H9 (cell line): ENCODE measurements at regions not wholly inside any gene's neighbourhood (a gene's known extent, or its start where the extent isn't known, plus 50 kb on each side); places are given as distances from the start of the nearest gene placed in this dataset.

ENCODE experiments used
- DNase-seq: peaks from one replicate; pipeline ENCODE4 v3.0.0-alpha.2; 2017
- H2AFZ ChIP-seq: one replicate; pipeline ENCODE4 v1.6.1; 2013; ENCODE audit warnings: mild to moderate bottlenecking, low read length, control low read depth, moderate library complexity
- H2AK5ac ChIP-seq: 2 replicates; pipeline ENCODE4 v1.6.1; 2013; ENCODE audit warnings: low read length, control low read depth, mixed read lengths; ENCODE audit not compliant: insufficient read length
- H2BK120ac ChIP-seq: one replicate; pipeline ENCODE4 v1.6.1; 2013; ENCODE audit warnings: low read depth, mild to moderate bottlenecking, low read length, control low read depth, inconsistent platforms; ENCODE audit not compliant: poor library complexity, severe bottlenecking
- H2BK12ac ChIP-seq: 2 replicates; pipeline ENCODE4 v1.6.1; 2013; ENCODE audit warnings: low read length, control low read depth, mixed read lengths, low read depth; ENCODE audit not compliant: insufficient read length
- H2BK15ac ChIP-seq: 2 replicates; pipeline ENCODE4 v1.6.1; 2013; ENCODE audit warnings: low read depth, low read length, control low read depth
- H2BK20ac ChIP-seq: one replicate; pipeline ENCODE4 v1.6.1; 2013; ENCODE audit warnings: low read depth, mild to moderate bottlenecking, low read length, control low read depth, inconsistent platforms; ENCODE audit not compliant: poor library complexity, severe bottlenecking
- H2BK5ac ChIP-seq: 2 replicates; pipeline ENCODE4 v1.6.1; 2013; ENCODE audit warnings: low read length, control low read depth, mixed read lengths; ENCODE audit not compliant: insufficient read length
- H3K14ac ChIP-seq: 2 replicates; pipeline ENCODE4 v1.6.1; 2013; ENCODE audit warnings: low read length, control low read depth; ENCODE audit not compliant: insufficient read depth
- H3K18ac ChIP-seq: 2 replicates; pipeline ENCODE4 v1.6.1; 2013; ENCODE audit warnings: low read depth, mild to moderate bottlenecking, mixed read lengths, low read length, control low read depth; ENCODE audit not compliant: insufficient read length
- H3K23ac ChIP-seq: 2 replicates; pipeline ENCODE4 v1.6.1; 2013; ENCODE audit warnings: low read length, control low read depth, mixed read lengths, low read depth; ENCODE audit not compliant: insufficient read length
- H3K23me2 ChIP-seq: 2 replicates; pipeline ENCODE4 v1.6.1; 2013; ENCODE audit warnings: low read depth, mild to moderate bottlenecking, mixed read lengths, low read length, control low read depth; ENCODE audit not compliant: insufficient read length, poor library complexity, severe bottlenecking
- H3K27ac ChIP-seq: 2 replicates; pipeline ENCODE4 v1.5.1; 2013; ENCODE audit warnings: low read length, control low read depth, mixed read lengths, low read depth; ENCODE audit not compliant: insufficient read length
- H3K27me3 ChIP-seq: 2 replicates; pipeline ENCODE4 v1.6.1; 2013; ENCODE audit warnings: low read length, control low read depth, inconsistent platforms; ENCODE audit not compliant: insufficient read depth
- H3K4ac ChIP-seq: 2 replicates; pipeline ENCODE4 v1.6.1; 2013; ENCODE audit warnings: low read depth, mild to moderate bottlenecking, control low read depth, inconsistent platforms, low read length, moderate library complexity
- H3K4me1 ChIP-seq: 2 replicates; pipeline ENCODE4 v1.6.1; 2013; ENCODE audit warnings: low read length, control low read depth, inconsistent platforms; ENCODE audit not compliant: insufficient read depth
- H3K4me2 ChIP-seq: 2 replicates; pipeline ENCODE4 v1.6.1; 2013; ENCODE audit warnings: low read length, control low read depth, mixed read lengths; ENCODE audit not compliant: insufficient read length, insufficient read depth
- H3K56ac ChIP-seq: 2 replicates; pipeline ENCODE4 v1.6.1; 2013; ENCODE audit warnings: low read depth, mild to moderate bottlenecking, mixed read lengths, low read length, control low read depth; ENCODE audit not compliant: insufficient read length
- H3K79me1 ChIP-seq: 2 replicates; pipeline ENCODE4 v1.6.1; 2013; ENCODE audit warnings: low read depth, mild to moderate bottlenecking, moderate library complexity, low read length, control low read depth, inconsistent platforms; ENCODE audit not compliant: insufficient read depth, poor library complexity, severe bottlenecking
- H3K79me2 ChIP-seq: 2 replicates; pipeline ENCODE4 v1.6.1; 2013; ENCODE audit warnings: low read length, control low read depth, inconsistent platforms; ENCODE audit not compliant: insufficient read depth
- H3K9ac ChIP-seq: 2 replicates; pipeline ENCODE4 v1.6.1; 2013; ENCODE audit warnings: low read length, control low read depth, mixed read lengths; ENCODE audit not compliant: insufficient read length; ENCODE audit errors: extremely low read depth
- H3K9me3 ChIP-seq: one replicate; pipeline ENCODE4 v1.6.1; 2013; ENCODE audit warnings: low read depth, low read length, inconsistent platforms; ENCODE audit not compliant: control insufficient read depth
- H3T11ph ChIP-seq: one replicate; pipeline ENCODE4 v1.6.1; 2013; ENCODE audit warnings: mild to moderate bottlenecking, low read length, control low read depth, inconsistent platforms
- H4K20me1 ChIP-seq: one replicate; pipeline ENCODE4 v1.6.1; 2013; ENCODE audit not compliant: control insufficient read depth, insufficient read length, insufficient read depth
- H4K5ac ChIP-seq: 2 replicates; pipeline ENCODE4 v1.6.1; 2013; ENCODE audit warnings: low read depth, mild to moderate bottlenecking, mixed read lengths, low read length, control low read depth; ENCODE audit not compliant: insufficient read length
- H4K8ac ChIP-seq: replicated peaks from 2 replicates; pipeline ENCODE4 v1.6.1; 2013; ENCODE audit warnings: low read length, control low read depth, mixed read lengths, low read depth; ENCODE audit not compliant: insufficient read length
- H4K91ac ChIP-seq: 2 replicates; pipeline ENCODE4 v1.6.1; 2013; ENCODE audit warnings: low read depth, mild to moderate bottlenecking, moderate library complexity, mixed read lengths, low read length, control low read depth; ENCODE audit not compliant: insufficient read length
- H3K27ac Mint-ChIP-seq, 3 experiments: 2 replicates in 2 of 3; 3 replicates in 1 of 3; pipeline ENCODE4 v1.8.0; 2020 to 2021; ENCODE audit warnings: mixed read lengths in 3 of 3, mild to moderate bottlenecking in 1 of 3, moderate library complexity in 1 of 3
- H3K27me3 Mint-ChIP-seq: 2 replicates; pipeline ENCODE4 v1.8.0; 2021; ENCODE audit warnings: low read depth, mild to moderate bottlenecking, moderate library complexity, mixed read lengths
- H3K36me3 Mint-ChIP-seq, 3 experiments: 2 replicates in 2 of 3; 3 replicates in 1 of 3; pipeline ENCODE4 v1.8.0; 2020 to 2021; ENCODE audit warnings: low read depth in 3 of 3, mixed read lengths in 3 of 3; ENCODE audit not compliant: insufficient read depth in 1 of 3
- H3K4me1 Mint-ChIP-seq, 2 experiments: 2 replicates each; pipeline ENCODE4 v1.8.0; 2020; ENCODE audit warnings: mixed read lengths in 2 of 2
- H3K4me3 Mint-ChIP-seq, 2 experiments: 2 replicates in 1 of 2; 3 replicates in 1 of 2; pipeline ENCODE4 v1.8.0; 2020 to 2021; ENCODE audit warnings: mild to moderate bottlenecking in 2 of 2, mixed read lengths in 2 of 2, moderate library complexity in 1 of 2
- H3K9me3 Mint-ChIP-seq, 2 experiments: 2 replicates in 1 of 2; 3 replicates in 1 of 2; pipeline ENCODE4 v1.8.0; 2020; ENCODE audit warnings: mild to moderate bottlenecking in 2 of 2, mixed read lengths in 2 of 2, moderate library complexity in 1 of 2
- WGBS: extraction: QIAGEN DNeasy Blood & Tissue Kit; methylation state at CpG from one replicate; pipeline ENCODE4 v1.1.7; 2013; ENCODE audit warnings: missing lambda C conversion rate, low lambda C conversion rate, mixed read lengths; ENCODE audit not compliant: insufficient read length; ENCODE audit errors: extremely low coverage; 5-methylcytosine and 5-hydroxymethylcytosine counted together
- TF ChIP-seq, protein P1 (sequence below): fragments of 200-600 bp; sonication (generic); conservative IDR thresholded peaks from 3 replicates; pipeline ENCODE4 v1.8.0; 2021; ENCODE audit warnings: antibody characterized with exemption, mild to moderate bottlenecking

DNA sequence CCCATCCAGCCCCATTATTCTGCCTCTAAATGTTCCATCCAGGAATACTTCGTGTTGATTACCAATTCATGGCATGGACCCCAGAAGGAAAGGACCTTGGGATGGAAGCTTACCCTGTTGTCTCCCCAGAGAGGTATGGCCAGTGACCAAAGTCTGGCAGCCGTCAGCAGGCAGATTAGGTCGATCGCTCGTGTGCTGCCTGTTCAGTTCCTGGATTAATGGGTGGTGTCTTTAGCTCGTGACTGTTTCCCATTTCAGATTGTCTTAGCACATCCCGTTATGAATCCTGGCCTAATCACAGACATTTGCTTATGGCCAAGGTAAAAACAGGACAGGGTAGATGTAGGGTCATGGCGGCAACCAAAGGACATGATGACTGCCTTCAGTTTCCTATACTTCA, 122.9 kb upstream of the NTF3 start:
- no peak overlapping the region for H3K27ac ChIP-seq
- no peak overlapping the region for H2BK20ac ChIP-seq
- no peak overlapping the region for H3K23ac ChIP-seq
- H3T11ph ChIP-seq: no peak overlapping the region
- no peak overlapping the region for H2AFZ ChIP-seq
- H2AK5ac ChIP-seq: no peak overlapping the region
- Mint-ChIP-seq H3K36me3 (peaks cover 0 to 4% (median under 1%) of the 10 kb centered on the region in 3 experiments; a peak in 3 of 7 replicates), H3K27ac (no peak overlapping the region), H3K4me1 (peaks cover 0 to 2% of the 10 kb centered on the region in 2 experiments; a peak in 1 of 4 replicates), H3K4me3 (no peak overlapping the region), H3K9me3 (peaks cover 0 to 5% of the 10 kb centered on the region in 2 experiments; a peak in 3 of 5 replicates), H3K27me3 (peaks cover 6% of the 10 kb centered on the region)
- no peaks in the 10 kb centered on the region for H3K9me3 ChIP-seq
- no peak overlapping the region for H3K56ac ChIP-seq
- no peak overlapping the region for H3K18ac ChIP-seq
- no peak for DNase-seq
- H3K79me2 ChIP-seq: no peaks in the 10 kb centered on the region
- no peaks in the 10 kb centered on the region for H3K27me3 ChIP-seq
- no peak overlapping the region for H3K4me2 ChIP-seq
- H4K5ac ChIP-seq: no peak overlapping the region
- H3K23me2 ChIP-seq: no peaks in the 10 kb centered on the region
- no peak overlapping the region for H2BK5ac ChIP-seq
- no peak overlapping the region for H3K9ac ChIP-seq
- no peak overlapping the region for H4K8ac ChIP-seq
- TF ChIP-seq, protein P1, sequence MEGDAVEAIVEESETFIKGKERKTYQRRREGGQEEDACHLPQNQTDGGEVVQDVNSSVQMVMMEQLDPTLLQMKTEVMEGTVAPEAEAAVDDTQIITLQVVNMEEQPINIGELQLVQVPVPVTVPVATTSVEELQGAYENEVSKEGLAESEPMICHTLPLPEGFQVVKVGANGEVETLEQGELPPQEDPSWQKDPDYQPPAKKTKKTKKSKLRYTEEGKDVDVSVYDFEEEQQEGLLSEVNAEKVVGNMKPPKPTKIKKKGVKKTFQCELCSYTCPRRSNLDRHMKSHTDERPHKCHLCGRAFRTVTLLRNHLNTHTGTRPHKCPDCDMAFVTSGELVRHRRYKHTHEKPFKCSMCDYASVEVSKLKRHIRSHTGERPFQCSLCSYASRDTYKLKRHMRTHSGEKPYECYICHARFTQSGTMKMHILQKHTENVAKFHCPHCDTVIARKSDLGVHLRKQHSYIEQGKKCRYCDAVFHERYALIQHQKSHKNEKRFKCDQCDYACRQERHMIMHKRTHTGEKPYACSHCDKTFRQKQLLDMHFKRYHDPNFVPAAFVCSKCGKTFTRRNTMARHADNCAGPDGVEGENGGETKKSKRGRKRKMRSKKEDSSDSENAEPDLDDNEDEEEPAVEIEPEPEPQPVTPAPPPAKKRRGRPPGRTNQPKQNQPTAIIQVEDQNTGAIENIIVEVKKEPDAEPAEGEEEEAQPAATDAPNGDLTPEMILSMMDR: no peak
- no peak overlapping the region for H2BK120ac ChIP-seq
- no peak overlapping the region for H3K4ac ChIP-seq
- WGBS: no CpG with 5 or more reads among the region's 8 CpGs
- H3K79me1 ChIP-seq: no peaks in the 10 kb centered on the region
- H4K20me1 ChIP-seq: no peaks in the 10 kb centered on the region
- no peak overlapping the region for H2BK12ac ChIP-seq
- H3K4me1 ChIP-seq: no peaks in the 10 kb centered on the region
- no peak overlapping the region for H4K91ac ChIP-seq
- H3K14ac ChIP-seq: no peak overlapping the region
- no peak overlapping the region for H2BK15ac ChIP-seq
